ENCODE measurements at regions not wholly inside any gene's neighbourhood (a gene's known extent, or its start where the extent isn't known, plus 50 kb on each side); places are given as distances from the start of the nearest gene placed in this dataset.
"Not testable (repeated sequence)": the region's sequence is repeated elsewhere in the genome, so short reads cannot be mapped to it uniquely, and the experiment has no call there.

DNA sequence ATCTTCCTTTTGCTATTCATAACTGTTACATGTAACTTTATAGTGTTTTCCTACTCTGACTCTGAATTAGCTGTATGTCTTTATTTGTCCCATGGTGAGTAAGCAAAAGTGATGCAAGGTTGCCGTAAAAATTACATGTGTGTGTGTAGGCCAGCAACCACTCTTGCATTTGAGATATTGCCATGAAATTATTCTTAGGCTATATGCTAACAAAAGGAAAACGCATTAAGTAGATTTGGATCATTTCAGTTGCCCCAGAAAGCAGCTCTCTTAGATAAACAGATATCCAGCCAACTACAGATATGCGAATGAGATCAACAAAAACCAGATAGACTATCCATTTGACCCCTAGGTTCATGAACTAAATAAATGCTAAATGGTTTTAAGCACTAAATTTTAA, 73.6 kb downstream of the CYLC2 start:
- DNase-seq, result no peak

DNA sequence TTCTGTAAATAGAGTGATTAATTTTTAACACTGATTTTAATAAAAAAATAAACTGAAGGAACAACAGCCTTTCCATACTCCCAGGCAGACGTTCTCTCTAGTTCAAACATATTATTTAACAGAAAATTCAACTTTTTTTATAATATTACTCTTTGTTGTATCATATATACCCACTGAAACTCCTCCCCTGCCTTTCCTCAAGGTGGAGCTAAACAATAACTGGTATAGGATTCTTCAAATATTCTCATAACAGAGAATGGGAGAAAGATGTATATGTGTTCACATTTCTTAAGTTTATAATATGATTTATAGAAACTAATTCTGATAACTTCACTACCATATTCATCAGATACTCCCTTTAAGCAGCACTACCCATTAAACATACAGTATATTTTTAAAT, 83.4 kb downstream of the CYLC2 start:
- no peak for DNase-seq

DNA sequence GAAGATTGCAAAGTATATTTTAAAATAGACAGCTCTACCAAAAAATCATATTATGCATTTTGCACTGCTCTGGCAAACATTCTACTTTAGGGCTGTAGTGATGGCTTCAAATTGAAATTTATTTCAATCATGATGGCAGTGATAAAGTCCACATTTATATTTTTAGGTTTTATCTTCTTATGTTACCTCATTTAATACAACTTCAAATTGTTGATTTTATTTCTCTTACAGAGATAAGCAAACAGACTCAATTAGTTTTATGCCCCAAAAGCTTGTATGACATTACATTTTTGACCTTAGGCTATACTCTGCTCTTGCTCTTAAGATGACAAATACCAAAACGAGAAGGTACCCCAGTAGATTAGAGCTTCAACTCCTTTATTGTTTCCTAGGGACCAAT, 87.4 kb downstream of the CYLC2 start:
- DNase-seq, result no peak

DNA sequence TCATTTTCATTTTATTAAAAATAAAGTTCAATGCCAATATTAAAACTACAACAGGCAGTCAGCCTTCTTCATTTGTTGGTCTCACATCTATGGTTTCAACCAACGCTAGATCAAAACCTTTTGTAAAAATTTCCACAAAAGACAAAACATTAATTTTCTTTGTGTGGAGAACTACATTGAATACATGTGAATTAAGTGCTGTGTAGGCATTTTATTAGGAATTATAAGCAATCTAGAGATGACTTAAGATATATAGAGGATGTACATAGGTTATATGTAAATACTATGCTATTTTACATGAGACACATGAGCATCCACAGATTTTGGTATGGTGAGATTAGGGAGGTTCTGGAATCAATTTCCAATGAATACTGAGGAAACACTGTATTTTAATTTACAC, 94.2 kb downstream of the CYLC2 start:
- DNase-seq, result no peak

DNA sequence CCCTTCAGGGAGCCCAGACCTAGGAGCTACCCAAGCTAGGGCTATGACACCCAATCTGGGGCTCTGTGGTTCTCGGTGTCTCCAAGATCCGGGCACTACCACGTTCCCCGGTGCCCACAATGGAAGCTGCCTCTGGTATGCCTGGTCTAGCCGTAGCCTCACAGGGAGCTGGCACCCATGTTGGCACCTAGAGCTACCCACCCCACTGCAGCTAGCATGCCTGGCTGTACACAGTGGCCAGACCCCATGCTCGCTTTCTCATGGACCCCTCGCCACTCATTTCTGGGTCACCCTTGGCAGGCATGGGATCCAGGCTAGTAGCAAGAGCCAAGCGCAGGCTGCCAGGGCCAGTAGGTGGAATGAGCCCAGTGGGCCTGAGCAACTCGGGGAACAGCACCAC, 109.0 kb downstream of the CYLC2 start:
- DNase-seq, result no peak

DNA sequence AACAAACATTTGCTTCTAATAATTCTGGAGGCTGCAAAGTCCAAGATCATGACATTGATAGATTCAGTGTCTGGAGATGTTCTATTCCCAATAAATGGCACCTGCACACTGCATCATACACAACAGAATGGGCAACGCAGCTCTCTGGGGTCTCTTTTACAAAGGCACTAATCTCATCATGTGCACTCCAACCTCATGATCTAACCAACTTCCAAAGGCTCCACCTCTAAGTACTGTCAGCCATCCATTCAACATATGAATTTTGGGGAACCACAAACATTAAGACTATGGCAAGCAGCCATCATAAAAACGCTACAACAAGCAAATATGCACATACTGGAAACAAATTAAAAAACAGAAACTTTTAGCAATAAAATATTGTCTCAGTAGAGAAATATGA, 121.1 kb downstream of the CYLC2 start:
- no peak for DNase-seq

DNA sequence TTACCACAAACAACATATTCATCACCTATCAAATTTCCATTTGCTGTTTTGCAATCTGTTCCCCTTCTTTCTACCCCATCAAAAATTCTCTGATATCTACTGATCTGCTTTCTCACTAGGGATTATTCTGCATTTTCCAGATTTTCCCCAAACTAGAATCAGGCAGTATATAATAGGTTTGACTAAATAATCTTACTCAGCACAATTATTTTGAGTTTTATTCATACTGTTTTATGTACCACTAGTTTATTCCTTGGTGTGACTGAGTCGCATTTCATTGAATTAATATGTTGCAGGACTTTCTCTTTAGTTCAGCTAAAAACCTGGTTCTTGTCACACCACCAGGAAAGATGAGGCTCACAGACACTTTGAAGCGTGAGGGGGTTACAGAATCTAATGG, 131.4 kb downstream of the CYLC2 start:
- no peak for DNase-seq

DNA sequence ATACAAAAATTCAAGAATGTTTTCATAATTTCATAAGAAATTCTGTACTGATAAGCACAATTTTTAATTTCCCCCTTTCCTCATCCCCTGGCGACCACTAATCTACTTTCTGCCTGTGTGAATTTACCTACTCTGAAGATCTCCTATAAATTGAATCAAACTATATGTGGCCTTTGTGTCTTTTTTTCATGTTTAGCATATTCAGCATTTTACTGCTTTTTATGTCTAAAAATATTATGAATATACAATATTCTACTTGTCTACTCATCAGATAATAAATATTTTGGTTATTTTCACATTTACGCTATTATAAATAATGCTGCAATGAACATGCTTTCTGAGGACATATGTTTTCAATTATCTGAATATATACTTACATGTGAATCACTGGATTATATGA, 144.8 kb downstream of the CYLC2 start:
- DNase-seq, result no peak

DNA sequence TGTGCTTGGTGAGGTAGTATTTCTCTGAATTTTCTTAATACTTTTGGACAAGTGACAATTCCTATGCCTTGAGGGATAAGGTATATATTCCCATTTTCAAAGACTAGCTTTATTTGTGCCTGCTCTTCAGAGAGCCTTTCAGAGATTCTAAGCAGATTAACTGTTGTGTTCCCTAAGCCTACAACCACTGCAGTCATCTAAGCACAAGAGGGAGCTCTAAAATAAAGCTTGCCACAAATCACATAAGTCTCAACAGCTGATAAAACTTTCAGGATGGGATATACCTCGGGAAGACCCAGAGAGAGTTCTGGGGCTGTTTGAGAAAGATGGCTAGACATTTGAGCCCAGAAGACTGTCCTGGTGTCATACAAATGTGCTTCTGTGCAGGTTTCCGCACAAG, 157.3 kb downstream of the CYLC2 start:
- no peak for DNase-seq

DNA sequence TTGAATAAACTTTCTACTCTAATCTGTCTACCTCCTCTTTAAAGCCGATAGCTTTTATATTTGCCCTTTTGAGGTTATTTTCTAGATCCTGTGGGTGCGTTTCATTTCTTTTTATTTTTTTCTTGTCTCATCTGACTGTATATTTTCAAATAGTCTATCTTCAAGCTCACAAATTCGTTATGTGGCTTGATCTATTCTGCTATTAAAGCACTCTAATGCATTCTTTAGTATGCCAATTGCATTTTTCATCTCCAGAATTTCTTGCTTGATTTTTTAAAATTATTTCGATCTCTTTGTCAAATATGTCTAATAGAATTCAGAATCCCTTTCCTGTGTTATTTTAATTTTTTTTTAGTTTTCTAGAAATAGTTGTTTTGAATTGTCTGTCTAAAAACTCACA, 172.4 kb downstream of the CYLC2 start:
- DNase-seq, result no peak

DNA sequence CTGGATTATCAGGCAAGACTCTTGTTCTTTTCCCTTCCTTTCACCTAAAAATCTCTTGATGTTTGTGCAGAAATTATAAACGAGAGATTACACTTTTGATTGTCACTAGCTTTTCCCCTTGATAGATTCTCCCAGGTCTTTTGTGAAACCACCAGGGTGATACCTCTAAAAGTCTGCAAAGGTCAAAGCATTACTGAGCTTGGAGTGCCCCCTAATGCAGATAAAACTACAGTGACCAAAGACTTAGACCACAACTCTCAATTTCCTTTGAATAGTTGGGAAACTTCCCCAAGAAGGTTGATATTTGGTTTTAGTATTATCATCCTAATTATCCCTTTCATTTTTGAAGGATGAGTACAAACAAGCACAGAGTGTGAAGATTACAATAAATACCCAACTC, 173.1 kb downstream of the CYLC2 start:
- DNase-seq, result no peak

DNA sequence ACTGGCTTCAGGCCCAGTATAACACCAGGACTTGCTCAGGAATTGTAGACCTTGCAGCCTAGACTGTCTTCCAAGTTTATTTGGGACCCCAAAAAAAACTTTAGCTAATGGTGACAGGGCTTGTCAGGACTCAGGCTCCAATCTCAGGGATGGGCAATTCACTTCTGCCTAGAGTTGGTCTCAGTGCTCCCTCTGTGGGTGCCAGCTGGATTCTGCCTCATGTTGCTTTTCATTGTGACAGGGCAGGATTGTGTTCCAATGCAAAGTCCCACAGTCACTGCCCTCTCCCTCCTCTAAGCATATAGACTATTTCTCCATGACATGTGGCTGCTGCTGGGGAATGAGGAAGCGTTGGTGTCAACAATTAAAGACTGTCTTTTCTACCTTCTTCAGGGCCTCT, 174.7 kb downstream of the CYLC2 start:
- DNase-seq, result no peak

DNA sequence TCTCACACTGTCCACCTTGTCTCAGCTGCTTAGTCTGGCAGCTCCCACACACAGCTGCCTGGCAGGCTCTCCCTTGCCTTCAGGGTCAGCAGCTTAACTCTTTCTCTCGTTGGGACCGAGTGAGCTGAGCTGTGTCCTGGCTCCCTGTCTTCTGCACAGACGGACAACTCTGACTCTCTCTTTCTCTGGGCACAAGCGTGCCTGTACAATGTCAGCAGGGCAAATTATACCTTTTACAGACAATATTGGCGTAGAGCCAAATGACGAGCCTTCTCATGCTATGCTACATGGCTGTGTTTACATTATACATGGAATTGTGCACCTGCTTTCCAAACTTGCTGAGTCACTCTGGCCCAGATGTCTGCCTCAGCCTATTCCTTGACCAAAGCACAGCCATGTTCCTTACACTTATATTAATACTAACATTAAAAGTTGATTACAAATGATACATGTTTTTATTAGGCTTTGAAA, 188.6 kb downstream of the CYLC2 start:
- peak in 1 of 2 experiments; percentile 11 for DNase-seq

DNA sequence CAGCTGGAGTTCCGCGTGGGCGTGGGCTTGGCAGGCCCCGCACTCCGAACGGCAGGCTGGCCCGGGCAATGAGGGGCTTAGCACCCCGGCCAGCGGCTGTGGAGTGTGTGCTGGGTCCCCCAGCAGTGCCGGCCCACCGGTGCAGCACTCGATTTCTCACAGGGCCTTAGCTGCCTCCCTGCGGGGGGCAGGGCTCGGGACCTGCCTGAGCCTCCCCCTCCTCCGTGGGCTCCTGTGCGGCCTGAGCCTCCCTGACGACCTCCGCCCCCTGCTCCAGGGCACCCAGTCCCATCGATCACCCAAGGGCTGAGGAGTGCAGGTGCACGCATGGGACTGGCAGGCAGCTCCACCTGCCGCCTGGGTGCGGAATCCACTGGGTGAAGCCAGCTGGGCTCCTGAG, 191.8 kb downstream of the CYLC2 start:
- DNase-seq, result no peak

DNA sequence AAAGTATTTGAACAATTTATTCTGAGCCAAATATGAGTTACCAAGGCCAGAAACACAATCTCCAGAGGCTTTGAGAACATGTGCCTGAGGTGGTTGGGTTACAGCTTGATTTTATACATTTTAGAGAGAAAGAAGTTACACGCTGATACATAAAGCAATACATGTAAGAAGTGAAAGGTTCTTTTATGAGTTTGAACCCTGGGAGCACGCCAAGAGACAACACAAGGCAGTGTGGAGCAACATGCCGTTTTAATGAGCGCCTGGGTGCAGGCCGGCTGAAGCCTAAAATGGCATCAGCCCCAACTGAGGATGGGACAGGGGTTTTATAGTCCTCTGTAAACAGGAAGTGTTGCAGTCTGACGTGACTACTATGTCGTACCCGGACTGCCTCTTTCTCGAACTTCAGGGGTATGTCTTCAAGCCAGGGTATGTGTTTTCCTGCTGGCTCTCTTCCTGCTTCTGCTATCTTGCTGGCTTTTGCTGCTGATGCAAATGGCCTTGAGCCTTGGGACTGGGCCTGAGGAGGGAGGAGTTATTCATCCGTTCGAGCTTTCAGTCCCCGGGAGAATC, 193.7 kb downstream of the CYLC2 start:
- no peak for DNase-seq

DNA sequence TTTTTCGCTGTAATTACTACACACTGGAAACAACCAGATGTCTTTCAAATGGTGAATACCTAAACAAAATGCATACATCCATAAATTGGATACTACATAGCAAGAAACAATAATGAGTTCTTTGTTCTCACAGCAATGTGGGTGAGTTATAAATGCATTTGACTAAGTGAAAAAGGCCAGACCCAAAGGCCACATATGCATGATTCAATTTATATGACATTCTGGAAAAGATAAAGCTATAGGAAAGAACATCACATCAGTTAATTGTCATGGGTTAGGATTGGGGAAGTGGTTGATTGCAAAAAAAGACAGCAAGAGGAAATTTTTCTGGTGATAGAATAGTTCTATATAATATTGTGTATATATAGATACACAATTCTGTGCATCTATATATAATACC, 198.9 kb downstream of the CYLC2 start:
- no peak for DNase-seq

DNA sequence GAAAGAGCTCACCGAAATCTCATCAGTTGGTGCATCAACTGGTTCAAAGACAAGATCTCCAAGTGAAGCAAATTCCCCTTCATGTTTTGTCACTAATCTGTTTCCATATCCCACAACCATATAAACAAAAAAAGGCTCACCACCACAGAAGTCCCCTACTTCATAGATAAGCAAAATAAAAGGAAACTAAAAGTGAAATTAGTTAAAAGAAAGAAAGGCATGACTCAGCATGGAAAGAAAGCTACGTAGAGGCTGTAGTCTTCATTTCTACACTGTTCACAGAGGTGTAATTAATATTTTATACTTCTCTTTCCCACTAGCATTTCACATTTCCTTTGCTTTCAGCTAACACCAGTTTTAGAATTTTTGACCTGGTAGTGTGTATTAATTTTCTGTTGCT, 208.0 kb downstream of the CYLC2 start:
- DNase-seq, result no peak

DNA sequence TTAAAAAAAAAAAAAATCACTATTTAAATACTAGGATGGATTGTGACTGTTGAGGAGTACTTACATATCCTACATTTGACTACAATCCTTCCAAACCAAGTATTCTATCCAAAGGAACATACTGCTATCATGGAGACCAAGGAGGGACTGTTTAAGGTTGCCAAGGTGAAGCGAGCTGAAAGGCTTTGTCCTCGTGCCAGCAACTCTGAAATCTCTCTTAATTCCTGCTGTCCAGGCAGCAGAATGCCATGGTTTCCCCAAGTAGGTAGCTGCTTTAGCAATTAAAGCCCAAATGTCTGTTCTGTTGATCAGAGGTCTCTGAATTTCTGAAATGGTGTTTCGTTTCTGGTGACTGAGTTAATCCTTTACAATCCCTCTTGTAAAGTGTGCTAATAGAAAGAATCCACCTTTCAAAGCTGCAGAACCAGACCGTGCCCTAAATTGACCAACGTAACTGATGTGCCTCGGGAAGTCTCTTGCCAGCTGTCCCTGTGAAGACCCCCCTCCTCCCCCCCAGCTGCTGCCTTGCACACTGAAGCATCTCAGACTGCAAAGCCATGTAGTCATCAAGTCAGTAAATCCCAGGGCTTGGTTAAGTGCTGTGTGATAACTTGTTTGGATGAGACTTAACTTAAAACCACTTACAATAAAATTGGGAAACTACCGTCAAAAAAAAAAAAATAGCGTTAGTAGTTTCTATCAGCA, 210.9 kb downstream of the CYLC2 start:
- not testable (repeated sequence) for DNase-seq

DNA sequence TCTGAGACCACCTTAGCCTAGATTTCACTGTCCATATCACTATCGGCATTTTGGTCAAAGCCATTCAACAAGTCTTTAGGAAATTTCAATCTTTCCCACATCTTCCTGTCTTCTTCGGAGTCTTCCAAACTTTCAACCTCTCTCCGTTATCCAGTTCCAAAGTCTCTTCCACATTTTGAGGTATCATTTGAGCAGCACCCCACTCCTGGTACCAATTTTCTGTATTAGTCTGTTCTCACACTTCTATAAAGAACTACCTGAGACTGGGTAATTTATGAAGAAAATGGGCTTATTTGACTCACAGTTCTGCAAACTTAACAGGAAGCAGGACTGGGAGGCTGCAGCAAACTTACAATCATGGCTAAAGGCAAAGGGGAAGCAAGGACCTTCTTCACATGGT, 215.5 kb downstream of the CYLC2 start:
- DNase-seq, result no peak

DNA sequence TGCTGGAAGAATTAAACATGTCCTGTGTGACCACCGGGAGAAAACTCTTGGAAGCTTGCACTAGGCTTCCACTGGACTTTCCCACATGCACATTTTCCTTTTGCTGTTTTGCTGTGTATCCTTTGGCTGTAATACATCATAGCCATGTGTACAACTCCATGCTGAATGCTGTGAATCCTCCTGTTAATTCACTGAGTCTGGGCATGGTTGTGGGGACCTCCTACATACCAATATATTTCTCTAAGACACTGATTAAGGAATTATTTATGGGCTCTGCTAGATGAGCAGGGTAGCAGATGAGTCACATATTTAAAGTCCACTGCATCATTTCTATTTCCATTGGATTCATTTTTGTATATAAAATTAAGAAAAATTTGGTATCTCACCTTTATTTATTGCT, 220.1 kb downstream of the CYLC2 start:
- DNase-seq, result no peak

DNA sequence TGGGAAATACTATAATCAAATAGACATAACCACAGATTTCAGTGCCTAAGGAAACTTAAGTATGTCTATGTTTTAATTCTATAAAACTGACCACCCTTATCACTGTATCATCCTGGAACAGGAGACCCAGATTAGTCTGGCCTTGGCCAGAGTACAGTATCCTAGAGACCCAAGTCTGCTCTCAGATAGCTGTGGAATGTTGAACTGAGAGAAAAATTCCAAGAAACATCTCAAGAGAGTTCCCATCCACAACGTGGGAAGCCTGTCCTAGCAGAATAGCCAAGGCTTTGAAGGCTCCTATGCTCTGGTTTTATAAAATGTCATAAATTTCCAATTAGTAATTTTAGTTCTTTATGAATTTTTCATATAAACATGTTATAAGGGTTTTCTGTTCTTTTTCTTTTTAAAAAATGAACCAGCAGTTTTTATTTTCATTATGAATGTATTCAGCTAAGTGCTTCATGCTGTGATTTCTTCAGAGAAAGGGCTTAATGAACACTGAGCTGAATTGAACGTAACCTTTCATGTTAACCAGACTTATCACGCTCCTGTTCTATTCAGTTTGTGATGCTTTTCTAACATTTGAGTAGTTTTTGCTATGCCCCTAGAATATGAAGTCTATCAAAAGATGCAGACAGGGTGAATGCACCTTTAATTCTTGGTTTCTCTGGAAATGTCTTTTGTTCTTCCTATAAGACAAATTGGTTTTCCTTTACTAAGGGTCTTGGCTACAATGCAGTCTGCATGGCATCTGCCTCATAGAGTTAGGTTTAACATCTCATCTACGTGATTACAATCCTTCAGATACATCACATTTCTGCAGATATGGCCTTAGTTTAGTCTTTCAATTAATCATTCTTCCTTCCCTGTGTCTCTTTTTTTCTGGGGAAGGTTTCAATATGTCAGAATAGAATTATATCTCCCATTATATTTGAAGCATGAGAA, 230.8 kb downstream of the CYLC2 start:
- DNase-seq, result no peak

DNA sequence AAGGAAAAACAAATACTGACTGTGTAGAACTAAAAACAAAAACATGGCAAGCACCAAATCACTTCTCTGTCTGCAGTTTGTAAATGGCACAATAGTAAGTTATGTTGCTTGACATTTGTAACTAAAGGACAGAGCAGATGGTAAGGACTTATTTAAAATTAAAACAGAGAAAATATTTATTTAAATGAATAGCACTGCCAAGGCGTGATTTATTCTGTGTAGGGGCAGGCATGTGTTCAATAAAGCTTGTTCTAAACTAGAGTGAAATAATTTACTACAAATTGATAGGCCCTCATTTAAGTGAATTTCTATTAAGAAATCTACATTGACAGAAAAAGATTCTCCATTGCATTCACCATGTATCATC, 231.5 kb downstream of the CYLC2 start:
- no peak for DNase-seq

DNA sequence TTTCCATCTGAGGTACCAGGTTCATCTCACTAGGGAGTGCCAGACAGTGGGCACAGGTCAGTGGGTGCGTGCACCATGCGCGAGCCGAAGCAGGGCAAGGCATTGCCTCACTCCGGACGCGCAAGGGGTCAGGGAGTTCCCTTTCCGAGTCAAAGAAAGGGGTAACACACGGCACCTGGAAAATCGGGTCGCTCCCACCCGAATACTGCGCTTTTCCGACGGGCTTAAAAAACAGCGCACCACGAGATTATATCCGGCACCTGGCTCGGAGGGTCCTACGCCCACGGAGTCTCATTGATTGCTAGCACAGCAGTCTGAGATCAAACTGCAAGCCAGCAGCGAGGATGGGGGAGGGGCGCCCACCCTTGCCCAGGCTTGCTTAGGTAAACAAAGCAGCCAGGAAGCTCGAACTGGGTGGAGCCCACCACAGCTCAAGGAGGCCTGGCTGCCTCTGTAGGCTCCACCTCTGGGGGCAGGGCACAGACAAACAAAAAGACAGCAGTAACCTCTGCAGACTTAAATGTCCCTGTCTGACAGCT, 242.5 kb downstream of the CYLC2 start:
- DNase-seq, result not testable (repeated sequence)

DNA sequence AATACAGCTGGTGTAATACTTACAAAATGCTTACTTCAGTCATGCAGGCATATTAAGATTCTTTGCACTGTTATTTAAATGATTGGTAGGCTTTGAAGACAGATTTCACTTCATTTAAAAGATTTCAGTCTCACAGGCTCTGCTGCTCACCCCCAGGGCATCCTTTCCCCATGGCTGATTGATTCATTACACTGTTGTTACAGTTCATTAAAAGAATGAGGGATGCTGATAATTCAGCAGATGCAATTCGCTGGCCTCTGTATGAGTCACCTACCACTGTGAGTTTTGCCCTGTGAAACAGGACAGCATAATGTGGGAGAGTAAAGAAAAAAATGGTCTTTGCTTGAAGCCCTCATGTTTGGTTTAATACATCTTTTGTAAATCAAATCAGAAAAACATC, 246.9 kb downstream of the CYLC2 start:
- DNase-seq, result no peak
